Activated B cell treated with CpG ODN at 0.5 μM for 24 hours (primary cell): ENCODE measurements at regions not wholly inside any gene's neighbourhood (a gene's known extent, or its start where the extent isn't known, plus 50 kb on each side); places are given as distances from the start of the nearest gene placed in this dataset.

Experiments
- ATAC-seq: fragments of 200-7000 bp; cut with Tn5 transposase; one replicate; pipeline ENCODE4 v1.10.0; 2021; ENCODE audit warnings: low read depth, mild to moderate bottlenecking, moderate library complexity
- CTCF ChIA-PET: fragments of 350-600 bp; sonication (Branson Sonifier 250); formaldehyde crosslinking; loops from one replicate; lab custom pipeline; 2021; ENCODE audit warnings: antibody characterized with exemption; lab: Charles Lee
- POLR2A ChIA-PET: fragments of 350-600 bp; sonication (Branson Sonifier 250); formaldehyde crosslinking; loops from one replicate; lab custom pipeline; 2021; ENCODE audit warnings: antibody characterized with exemption; lab: Charles Lee
- DNase-seq: peaks from one replicate; pipeline ENCODE4 v3.0.0; 2022
- H3K27ac Mint-ChIP-seq: one replicate; pipeline ENCODE4 v1.8.0; 2020; ENCODE audit warnings: mixed read lengths
- H3K27me3 Mint-ChIP-seq: one replicate; pipeline ENCODE4 v1.8.0; 2021; ENCODE audit warnings: mixed read lengths
- H3K36me3 Mint-ChIP-seq: one replicate; pipeline ENCODE4 v1.8.0; 2021; ENCODE audit warnings: low read depth, mixed read lengths
- H3K4me1 Mint-ChIP-seq: one replicate; pipeline ENCODE4 v1.8.0; 2021; ENCODE audit warnings: mixed read lengths
- H3K4me3 Mint-ChIP-seq: one replicate; pipeline ENCODE4 v1.8.0; 2020; ENCODE audit warnings: mild to moderate bottlenecking, mixed read lengths
- H3K9me3 Mint-ChIP-seq: one replicate; pipeline ENCODE4 v1.8.0; 2020; ENCODE audit warnings: mixed read lengths
- CTCF ChIP-seq: fragments of 200-600 bp; IDR thresholded peaks from one replicate; pipeline ENCODE4 v1.8.0; 2022; ENCODE audit warnings: antibody characterized with exemption, mild to moderate bottlenecking
- intact Hi-C: fragments of 100-400 bp; cut with micrococcal nuclease; formaldehyde crosslinking; loops from one replicate; pipeline ENCODE4 v1.15.1; 2024

GRCh38 chr14:101228949-101229541 lies 325.5 kb upstream of the RTL1 start:
- ChIA-PET POLR2A (no interaction called here), CTCF (no interaction called here)
- DNase-seq (no peak), ATAC-seq (no peak)
- no peak for TF ChIP-seq CTCF
- no peak overlapping the region for H3K27ac Mint-ChIP-seq
- H3K4me3 Mint-ChIP-seq, result no peak overlapping the region
- H3K4me1 Mint-ChIP-seq, result no peaks in the 10 kb centered on the region
- H3K27me3 Mint-ChIP-seq, result peaks cover 2% of the 10 kb centered on the region
- H3K36me3 Mint-ChIP-seq, result no peaks in the 10 kb centered on the region
- intact Hi-C loops, result no loop called here
- no peaks in the 10 kb centered on the region for H3K9me3 Mint-ChIP-seq

DNA sequence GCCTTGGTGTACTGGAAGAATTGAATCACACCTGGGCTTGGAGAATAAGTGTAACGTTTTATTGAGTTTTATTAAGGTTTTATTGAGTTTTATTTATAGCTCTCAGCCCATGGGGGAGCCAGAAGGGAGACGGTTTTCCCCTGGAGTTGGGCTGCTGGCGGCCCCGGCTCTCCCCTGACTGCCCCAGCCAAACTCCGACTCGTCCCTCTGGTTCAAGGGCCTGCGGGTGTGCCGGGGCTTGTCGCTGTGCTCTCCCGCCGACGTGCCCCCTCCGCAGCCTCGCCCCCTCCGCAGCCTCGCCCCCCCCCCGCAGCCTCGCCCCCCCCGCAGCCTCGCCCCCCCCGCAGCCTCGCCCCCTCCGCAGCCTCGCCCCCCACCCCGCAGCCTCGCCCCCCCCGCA lies 326.1 kb upstream of the RTL1 start:
- ChIA-PET POLR2A (no interaction called here), CTCF (no interaction called here)
- intact Hi-C loops, result no loop called here
- no peak overlapping the region for H3K4me3 Mint-ChIP-seq
- H3K4me1 Mint-ChIP-seq, result no peaks in the 10 kb centered on the region
- no peak for TF ChIP-seq CTCF
- peaks cover 2% of the 10 kb centered on the region for H3K27me3 Mint-ChIP-seq
- ATAC-seq (no peak), DNase-seq (no peak)
- no peak overlapping the region for H3K27ac Mint-ChIP-seq
- no peaks in the 10 kb centered on the region for H3K36me3 Mint-ChIP-seq
- no peaks in the 10 kb centered on the region for H3K9me3 Mint-ChIP-seq

DNA sequence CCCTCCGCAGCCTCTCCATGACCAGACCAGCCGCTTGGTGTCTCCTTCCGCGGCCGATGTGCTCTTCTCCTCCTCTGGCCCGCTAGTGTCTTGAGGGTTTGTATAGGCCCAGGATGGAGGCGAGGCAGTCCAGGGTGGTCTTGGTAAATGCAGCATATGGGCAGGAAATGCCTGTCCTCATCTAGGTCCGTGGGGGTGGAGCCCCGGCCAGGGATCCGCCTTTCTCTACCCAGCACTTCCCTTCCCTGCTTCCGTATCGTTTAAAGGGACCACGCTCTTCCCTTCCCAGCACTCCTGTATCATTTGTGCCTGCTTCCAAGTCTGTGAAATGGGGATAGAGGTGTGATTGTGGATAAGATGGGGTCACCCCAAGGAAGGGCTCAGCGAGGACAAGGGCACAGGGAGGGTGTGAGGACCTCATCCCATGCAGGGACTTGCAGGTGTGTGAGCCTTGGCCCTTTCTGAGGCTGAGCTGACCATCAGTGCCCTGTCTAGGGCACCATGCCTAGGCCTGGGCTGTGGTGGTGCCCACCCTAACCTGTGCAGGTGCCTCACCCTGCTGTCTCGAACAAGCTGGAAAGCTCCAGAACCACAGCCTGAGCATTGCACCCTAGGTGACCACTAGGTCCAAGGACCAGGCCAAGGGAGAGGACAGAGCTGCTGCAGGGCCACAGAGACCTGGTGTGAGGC lies 326.8 kb upstream of the RTL1 start:
- Mint-ChIP-seq H3K36me3 (no peaks in the 10 kb centered on the region), H3K4me1 (no peaks in the 10 kb centered on the region), H3K27me3 (peaks cover 2% of the 10 kb centered on the region), H3K9me3 (no peaks in the 10 kb centered on the region), H3K27ac (no peak overlapping the region), H3K4me3 (no peak overlapping the region)
- ATAC-seq, result no peak
- ChIA-PET POLR2A (no interaction called here), CTCF (no interaction called here)
- no peak for TF ChIP-seq CTCF
- intact Hi-C loops, result no loop called here
- no peak for DNase-seq

- no peaks in the 10 kb centered on the region for H3K9me3 Mint-ChIP-seq
- no peak overlapping the region for H3K4me3 Mint-ChIP-seq
- TF ChIP-seq CTCF, result no peak
- H3K36me3 Mint-ChIP-seq, result no peaks in the 10 kb centered on the region
- intact Hi-C loops, result no loop called here
- no peak overlapping the region for H3K27ac Mint-ChIP-seq
- DNase-seq (no peak), ATAC-seq (no peak)
- H3K27me3 Mint-ChIP-seq, result peaks cover 2% of the 10 kb centered on the region
- CTCF ChIA-PET, result no interaction called here
- no peaks in the 10 kb centered on the region for H3K4me1 Mint-ChIP-seq
- POLR2A ChIA-PET, result no interaction called here
Measured at GRCh38 chr14:101230851-101231550, 327.5 kb upstream of the RTL1 start.

GRCh38 chr14:101231828-101232227 lies 328.3 kb upstream of the RTL1 start:
- Mint-ChIP-seq H3K27ac (no peak overlapping the region), H3K9me3 (no peaks in the 10 kb centered on the region), H3K4me3 (no peak overlapping the region), H3K27me3 (peaks cover 2% of the 10 kb centered on the region), H3K36me3 (no peaks in the 10 kb centered on the region), H3K4me1 (no peaks in the 10 kb centered on the region)
- CTCF ChIA-PET, result no interaction called here
- DNase-seq (no peak), ATAC-seq (no peak)
- POLR2A ChIA-PET, result no interaction called here
- TF ChIP-seq CTCF, result no peak
- intact Hi-C loops, result no loop called here
